ENCODE measurements at regions not wholly inside any gene's neighbourhood (a gene's known extent, or its start where the extent isn't known, plus 50 kb on each side); places are given as distances from the start of the nearest gene placed in this dataset.
A peak's percentile ranks its signal among the peaks of the same experiment; 100 is the strongest.

- TF ChIP-seq, protein P1, sequence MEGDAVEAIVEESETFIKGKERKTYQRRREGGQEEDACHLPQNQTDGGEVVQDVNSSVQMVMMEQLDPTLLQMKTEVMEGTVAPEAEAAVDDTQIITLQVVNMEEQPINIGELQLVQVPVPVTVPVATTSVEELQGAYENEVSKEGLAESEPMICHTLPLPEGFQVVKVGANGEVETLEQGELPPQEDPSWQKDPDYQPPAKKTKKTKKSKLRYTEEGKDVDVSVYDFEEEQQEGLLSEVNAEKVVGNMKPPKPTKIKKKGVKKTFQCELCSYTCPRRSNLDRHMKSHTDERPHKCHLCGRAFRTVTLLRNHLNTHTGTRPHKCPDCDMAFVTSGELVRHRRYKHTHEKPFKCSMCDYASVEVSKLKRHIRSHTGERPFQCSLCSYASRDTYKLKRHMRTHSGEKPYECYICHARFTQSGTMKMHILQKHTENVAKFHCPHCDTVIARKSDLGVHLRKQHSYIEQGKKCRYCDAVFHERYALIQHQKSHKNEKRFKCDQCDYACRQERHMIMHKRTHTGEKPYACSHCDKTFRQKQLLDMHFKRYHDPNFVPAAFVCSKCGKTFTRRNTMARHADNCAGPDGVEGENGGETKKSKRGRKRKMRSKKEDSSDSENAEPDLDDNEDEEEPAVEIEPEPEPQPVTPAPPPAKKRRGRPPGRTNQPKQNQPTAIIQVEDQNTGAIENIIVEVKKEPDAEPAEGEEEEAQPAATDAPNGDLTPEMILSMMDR (conservative IDR thresholded peaks at IDR 0.05; ENCODE audit: low read depth, low read length), result no peak
- no peak for DNase-seq (ENCODE audit: low read depth)
- no peak overlapping the region for H3K4me3 ChIP-seq (ENCODE audit: low read length)
These were observed 352.1 kb upstream of the MEIS2 start for GRCh38 chr15:37452498-37452897.

DNA sequence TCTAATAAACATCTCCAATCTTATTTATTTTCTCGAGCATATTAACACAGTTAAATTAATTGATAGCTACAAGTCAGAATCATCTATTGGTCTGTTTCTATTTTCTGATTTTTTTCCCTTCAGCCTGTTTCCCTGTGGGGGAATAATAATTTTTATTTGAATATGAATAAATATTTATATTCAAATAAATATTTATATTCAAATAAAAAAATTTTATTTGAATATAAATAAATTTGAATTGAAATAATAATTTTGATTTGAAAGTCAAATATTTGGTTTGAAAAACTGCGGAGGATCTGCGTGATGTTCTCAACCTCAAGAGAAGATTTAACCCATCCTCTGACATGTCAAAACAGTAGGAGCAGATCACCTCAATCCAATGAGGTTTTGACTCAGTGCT, 380.1 kb upstream of the MEIS2 start:
- no peak overlapping the region for H3K4me3 ChIP-seq (ENCODE audit: low read length)
- DNase-seq (ENCODE audit: low read depth), result no peak
- TF ChIP-seq, protein P1 (conservative IDR thresholded peaks at IDR 0.05; ENCODE audit: low read depth, low read length), result no peak

- H3K4me3 ChIP-seq (ENCODE audit: low read length), result no peak overlapping the region
- TF ChIP-seq, protein P1 (conservative IDR thresholded peaks at IDR 0.05; ENCODE audit: low read depth, low read length), result no peak
These were observed 380.8 kb upstream of the MEIS2 start for GRCh38 chr15:37481126-37481525.

DNA sequence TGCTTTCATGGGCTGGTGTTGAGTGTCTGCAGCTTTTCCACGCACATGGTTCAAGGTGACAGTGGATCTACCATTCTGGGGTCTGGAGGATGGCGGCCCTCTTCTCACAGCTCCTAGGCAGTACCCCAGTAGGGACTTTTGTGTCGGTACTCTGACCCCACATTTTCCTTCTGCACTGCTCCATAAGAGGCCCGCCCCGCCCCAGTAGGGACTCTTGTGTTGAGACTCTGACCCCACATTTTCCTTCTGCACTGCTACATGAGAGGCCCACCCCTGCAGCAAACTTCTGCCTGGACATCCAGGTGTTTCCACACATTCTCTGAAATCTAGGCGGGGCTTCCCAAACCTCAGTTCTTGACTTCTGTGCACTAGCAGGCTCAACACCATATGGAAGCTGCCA, 383.4 kb upstream of the MEIS2 start:
- DNase-seq (ENCODE audit: low read depth), result no peak
- H3K4me3 ChIP-seq (ENCODE audit: low read length), result no peak overlapping the region
- TF ChIP-seq, protein P1 (conservative IDR thresholded peaks at IDR 0.05; ENCODE audit: low read depth, low read length), result no peak

More at GRCh38 chr15:37481126-37481525, 380.8 kb upstream of the MEIS2 start:
- no peak for DNase-seq (ENCODE audit: low read depth)

GRCh38 chr15:37485056-37485455, 384.7 kb upstream of the MEIS2 start:
- no peak for DNase-seq (ENCODE audit: low read depth)
- no peak overlapping the region for H3K4me3 ChIP-seq (ENCODE audit: low read length)
- TF ChIP-seq, protein P1 (conservative IDR thresholded peaks at IDR 0.05; ENCODE audit: low read depth, low read length), result no peak

- no peak for DNase-seq (ENCODE audit: low read depth)
- TF ChIP-seq, protein P1 (conservative IDR thresholded peaks at IDR 0.05; ENCODE audit: low read depth, low read length), result no peak
- H3K4me3 ChIP-seq (ENCODE audit: low read length), result no peak overlapping the region
These were observed 390.4 kb upstream of the MEIS2 start for GRCh38 chr15:37490707-37491106.

DNA sequence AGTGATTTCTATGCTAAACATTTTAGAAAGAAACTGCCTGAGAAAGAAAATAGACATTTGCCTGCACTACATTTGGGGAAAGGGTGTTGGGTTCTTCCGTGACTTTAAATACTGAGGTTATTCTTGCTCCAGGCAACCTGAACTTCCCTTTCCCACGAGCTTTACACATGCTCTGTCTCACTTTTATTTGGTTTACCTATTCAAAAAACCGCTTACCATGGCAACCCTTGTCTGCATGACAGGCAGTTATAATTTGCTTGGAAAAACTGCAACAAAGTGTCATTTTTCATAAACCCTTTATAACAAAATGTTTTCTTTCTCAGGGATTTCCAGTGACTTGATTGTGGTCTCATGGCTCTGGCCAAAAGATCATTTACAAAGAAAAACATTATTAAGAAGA, 416.3 kb upstream of the MEIS2 start:
- peak; percentile 51 for DNase-seq (ENCODE audit: low read depth)
- TF ChIP-seq, protein P1 (conservative IDR thresholded peaks at IDR 0.05; ENCODE audit: low read depth, low read length), result no peak
- no peak overlapping the region for H3K4me3 ChIP-seq (ENCODE audit: low read length)
